Astrocyte (in vitro differentiated cells and primary cell): ENCODE measurements at regions not wholly inside any gene's neighbourhood (a gene's known extent, or its start where the extent isn't known, plus 50 kb on each side); places are given as distances from the start of the nearest gene placed in this dataset.

Experiments used
- EZH2 ChIP-seq: IDR thresholded peaks from 2 replicates; pipeline ENCODE4 v1.6.1; 2012; ENCODE audit warnings: mild to moderate bottlenecking, low read length, inconsistent platforms; ENCODE audit not compliant: insufficient read depth
- TF ChIP-seq, protein P1 (sequence below): IDR thresholded peaks from 2 replicates; pipeline ENCODE4 v1.5.1; 2011; ENCODE audit warnings: low read depth, mild to moderate bottlenecking, inconsistent platforms, low read length, moderate library complexity; ENCODE audit not compliant: insufficient read depth

DNA sequence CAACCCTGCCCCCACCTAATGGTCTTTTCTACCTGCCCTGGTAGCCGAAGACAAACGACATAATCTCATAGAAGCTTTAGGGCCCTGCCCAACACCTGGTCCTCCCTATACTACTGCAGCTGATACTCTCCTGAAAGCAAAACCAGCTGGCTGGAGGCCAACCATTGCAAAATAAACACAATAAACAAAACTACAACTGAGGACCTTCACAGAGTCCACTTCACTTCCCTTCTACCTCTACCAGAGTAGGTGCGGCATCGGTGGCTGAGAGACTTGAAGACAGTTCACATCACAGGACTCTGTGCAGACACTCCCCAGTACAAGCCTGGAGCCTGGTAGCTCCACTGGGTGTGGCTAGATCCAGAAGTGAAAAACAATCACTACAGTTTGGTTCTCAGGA lies 476.2 kb downstream of the MMUT start:
- TF ChIP-seq, protein P1, sequence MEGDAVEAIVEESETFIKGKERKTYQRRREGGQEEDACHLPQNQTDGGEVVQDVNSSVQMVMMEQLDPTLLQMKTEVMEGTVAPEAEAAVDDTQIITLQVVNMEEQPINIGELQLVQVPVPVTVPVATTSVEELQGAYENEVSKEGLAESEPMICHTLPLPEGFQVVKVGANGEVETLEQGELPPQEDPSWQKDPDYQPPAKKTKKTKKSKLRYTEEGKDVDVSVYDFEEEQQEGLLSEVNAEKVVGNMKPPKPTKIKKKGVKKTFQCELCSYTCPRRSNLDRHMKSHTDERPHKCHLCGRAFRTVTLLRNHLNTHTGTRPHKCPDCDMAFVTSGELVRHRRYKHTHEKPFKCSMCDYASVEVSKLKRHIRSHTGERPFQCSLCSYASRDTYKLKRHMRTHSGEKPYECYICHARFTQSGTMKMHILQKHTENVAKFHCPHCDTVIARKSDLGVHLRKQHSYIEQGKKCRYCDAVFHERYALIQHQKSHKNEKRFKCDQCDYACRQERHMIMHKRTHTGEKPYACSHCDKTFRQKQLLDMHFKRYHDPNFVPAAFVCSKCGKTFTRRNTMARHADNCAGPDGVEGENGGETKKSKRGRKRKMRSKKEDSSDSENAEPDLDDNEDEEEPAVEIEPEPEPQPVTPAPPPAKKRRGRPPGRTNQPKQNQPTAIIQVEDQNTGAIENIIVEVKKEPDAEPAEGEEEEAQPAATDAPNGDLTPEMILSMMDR, result no peak
- TF ChIP-seq EZH2, result no peak
